HepG2 (cell line): ENCODE measurements at regions not wholly inside any gene's neighbourhood (a gene's known extent, or its start where the extent isn't known, plus 50 kb on each side); places are given as distances from the start of the nearest gene placed in this dataset.

ENCODE experiments used
- ATAC-seq: fragments of 200-7000 bp; cut with Tn5 transposase; 3 replicates; pipeline ENCODE4 v1.9.1; 2020; ENCODE audit warnings: mild to moderate bottlenecking, moderate library complexity
- BruUV-seq: library from RNA; stranded (reverse); fragments of 400-500 nt; replicated peaks from 2 replicates; lab custom pipeline; 2021; lab: Mats Ljungman, UMichigan
- CTCF ChIA-PET: fragments of 300-600 bp; formaldehyde crosslinking; extraction: SDS; loops from one replicate; lab custom pipeline; 2021; ENCODE audit warnings: low total read pairs, inconsistent platforms, low intra/inter-chr PET ratio; lab: Yijun Ruan, JAX
- POLR2A ChIA-PET: fragments of 350-600 bp; sonication (Branson Sonifier 250); formaldehyde crosslinking; loops from one replicate; lab custom pipeline; 2020; ENCODE audit warnings: antibody characterized with exemption, inconsistent platforms; lab: Yijun Ruan, JAX
- DNase-seq: peaks from one replicate; pipeline ENCODE4 v3.0.0-alpha.2; 2015; ENCODE audit warnings: low spot score
- FAIRE-seq: peaks from 3 replicates; lab custom pipeline; 2011; peaks lifted over from hg19 to GRCh38; lab: Jason Lieb, UNC
- H2AFZ ChIP-seq: one replicate; pipeline ENCODE4 v1.6.1; 2011; ENCODE audit warnings: low read length, inconsistent platforms
- H3K27ac ChIP-seq: fragments of 300-600 bp; 3 replicates; pipeline ENCODE4 v1.8.0; 2011; ENCODE audit warnings: mixed run types, mild to moderate bottlenecking, mixed read lengths, low read length, inconsistent platforms; ENCODE audit not compliant: insufficient read depth; ENCODE audit errors: extremely low read length
- H3K27me3 ChIP-seq, 2 experiments: fragments of 200-600 bp in 1 of 2; 2 replicates in 1 of 2; 3 replicates in 1 of 2; pipeline versions ENCODE4 v1.6.0 to v1.8.0; 2011; ENCODE audit warnings: low read length in 2 of 2, mild to moderate bottlenecking in 2 of 2, moderate library complexity in 2 of 2, inconsistent platforms in 1 of 2; ENCODE audit not compliant: insufficient read depth in 2 of 2, control insufficient read depth in 1 of 2
- H3K36me3 ChIP-seq, 2 experiments: fragments of 200-600 bp in 1 of 2; replicated peaks in 1 of 2; 2 replicates in 1 of 2; 3 replicates in 1 of 2; pipeline versions ENCODE4 v1.5.1 to v1.8.0; 2011; ENCODE audit warnings: low read length in 2 of 2, inconsistent platforms in 1 of 2; ENCODE audit not compliant: insufficient read depth in 2 of 2, control insufficient read depth in 1 of 2
- H3K4me1 ChIP-seq: 2 replicates; pipeline ENCODE4 v1.5.1; 2012; ENCODE audit warnings: low read length, inconsistent platforms; ENCODE audit not compliant: insufficient read depth
- H3K4me2 ChIP-seq: 2 replicates; pipeline ENCODE4 v1.6.0; 2011; ENCODE audit warnings: low read depth, low read length, inconsistent platforms
- H3K4me3 ChIP-seq, 3 experiments: fragments of 200-600 bp in 1 of 3; sonication (generic), shearing (Covaris generic) in 1 of 3; replicated peaks in 1 of 3; 2 replicates each; pipeline ENCODE4 v1.5.1; 2011 to 2016; ENCODE audit warnings: low read length in 3 of 3, inconsistent platforms in 2 of 3, low read depth in 2 of 3, mild to moderate bottlenecking in 2 of 3, control low read depth in 1 of 3, mixed read lengths in 1 of 3; ENCODE audit not compliant: insufficient read depth in 1 of 3
- H3K79me2 ChIP-seq: one replicate; pipeline ENCODE4 v1.6.1; 2011; ENCODE audit warnings: low read length, inconsistent platforms; ENCODE audit not compliant: insufficient read depth
- H3K9ac ChIP-seq: 2 replicates; pipeline ENCODE4 v1.6.0; 2011; ENCODE audit warnings: mild to moderate bottlenecking, low read depth, low read length, inconsistent platforms; ENCODE audit not compliant: insufficient read depth
- H3K9me3 ChIP-seq: 2 replicates; pipeline ENCODE4 v1.5.1; 2012; ENCODE audit warnings: mild to moderate bottlenecking, low read length
- H4K20me1 ChIP-seq: 2 replicates; pipeline ENCODE4 v1.6.0; 2011; ENCODE audit warnings: inconsistent platforms, mild to moderate bottlenecking, low read length, moderate library complexity; ENCODE audit not compliant: insufficient read depth
- CREM ChIP-seq, 2 experiments: sonication (generic) in 1 of 2; formaldehyde crosslinking in 1 of 2; IDR thresholded peaks; 2 replicates each; pipeline versions ENCODE4 v1.4.0 to v1.6.1; 2016 to 2020; ENCODE audit warnings: antibody characterized with exemption in 1 of 2, mild to moderate bottlenecking in 1 of 2, missing genetic modification reagents in 1 of 2
- ELF4 ChIP-seq: sonication (generic); formaldehyde crosslinking; IDR thresholded peaks from 2 replicates; pipeline ENCODE4 v1.5.0; 2020; ENCODE audit warnings: missing genetic modification reagents, mild to moderate bottlenecking, moderate library complexity, borderline replicate concordance
- FIP1L1 ChIP-seq: fragments of 200-400 bp; formaldehyde crosslinking; IDR thresholded peaks from 2 replicates; pipeline ENCODE4 v1.6.1; 2018; ENCODE audit warnings: low read depth, mild to moderate bottlenecking, low read length, moderate library complexity, borderline replicate concordance; ENCODE audit not compliant: insufficient read depth
- GMEB2 ChIP-seq: IDR thresholded peaks from 2 replicates; pipeline ENCODE4 v1.6.1; 2016; ENCODE audit warnings: missing biosample characterization, missing genetic modification reagents, low read depth
- HMG20B ChIP-seq: conservative IDR thresholded peaks from 2 replicates; pipeline ENCODE4 v1.6.1; 2016; ENCODE audit warnings: missing genetic modification reagents, missing compliant biosample characterization
- NBN ChIP-seq: fragments of 450-650 bp; conservative IDR thresholded peaks from 2 replicates; pipeline ENCODE4 v1.6.1; 2017
- NR2F1 ChIP-seq, 2 experiments: fragments of 450-650 bp in 1 of 2; formaldehyde crosslinking in 1 of 2; IDR thresholded peaks; 2 replicates each; pipeline versions ENCODE4 v1.5.0 to v1.6.1; 2016 to 2020; ENCODE audit warnings: mild to moderate bottlenecking in 1 of 2, missing compliant biosample characterization in 1 of 2, missing genetic modification reagents in 1 of 2, moderate library complexity in 1 of 2
- RARA ChIP-seq: IDR thresholded peaks from 2 replicates; pipeline ENCODE4 v1.6.1; 2016; ENCODE audit warnings: missing genetic modification reagents, missing compliant biosample characterization
- SP4 ChIP-seq: sonication (generic); formaldehyde crosslinking; IDR thresholded peaks from 2 replicates; pipeline ENCODE4 v1.8.1; 2023; ENCODE audit warnings: mild to moderate bottlenecking, missing genetic modification reagents
- ZBTB34 ChIP-seq: sonication (generic); formaldehyde crosslinking; IDR thresholded peaks from 2 replicates; pipeline ENCODE4 v1.8.0; 2022; ENCODE audit warnings: mild to moderate bottlenecking, missing genetic modification reagents
- ZBTB42 ChIP-seq: sonication (generic); formaldehyde crosslinking; IDR thresholded peaks from 2 replicates; pipeline ENCODE4 v1.5.0; 2020; ENCODE audit warnings: mild to moderate bottlenecking, missing genetic modification reagents
- ZNF234 ChIP-seq: sonication (generic); formaldehyde crosslinking; conservative IDR thresholded peaks from 2 replicates; pipeline ENCODE4 v1.5.1; 2020; ENCODE audit warnings: mild to moderate bottlenecking, missing genetic modification reagents
- ZNF687 ChIP-seq: sonication (generic); formaldehyde crosslinking; IDR thresholded peaks from 2 replicates; pipeline ENCODE4 v1.5.1; 2020; ENCODE audit warnings: mild to moderate bottlenecking, missing genetic modification reagents, moderate library complexity
- ZNF740 ChIP-seq: sonication (generic); formaldehyde crosslinking; IDR thresholded peaks from 2 replicates; pipeline ENCODE4 v1.4.0; 2020; ENCODE audit warnings: missing genetic modification reagents
- ZNF883 ChIP-seq: sonication (generic); formaldehyde crosslinking; IDR thresholded peaks from 2 replicates; pipeline ENCODE4 v1.5.1; 2020; ENCODE audit warnings: mild to moderate bottlenecking, missing genetic modification reagents; ENCODE audit errors: not compliant biosample characterization
- ZSCAN12 ChIP-seq: sonication (generic); formaldehyde crosslinking; IDR thresholded peaks from 2 replicates; pipeline ENCODE4 v1.9.0; 2021; ENCODE audit warnings: mild to moderate bottlenecking, missing genetic modification reagents
- WGBS: methylation state at CpG from one replicate; pipeline ENCODE4 v1.1.6; 2017; ENCODE audit warnings: low lambda C conversion rate; 5-methylcytosine and 5-hydroxymethylcytosine counted together
- in situ Hi-C: cut with HindIII; loops from 2 replicates; pipeline ENCODE4 v1.10.0; 2017; ENCODE audit warnings: low pct_unique_long_range_greater_than_20kb; ENCODE audit not compliant: extremely low pct_ligation_motif_present
- intact Hi-C: fragments of 100-400 bp; cut with micrococcal nuclease; formaldehyde crosslinking; loops from one replicate; pipeline ENCODE4 v1.10.0; 2022; ENCODE audit not compliant: unreplicated experiment

- no peak for FAIRE-seq
- H3K9ac ChIP-seq: no peak overlapping the region
- no peaks in the 10 kb centered on the region for H3K4me1 ChIP-seq
- H3K79me2 ChIP-seq: no peaks in the 10 kb centered on the region
- no peaks in the 10 kb centered on the region for H3K27me3 ChIP-seq
- CTCF ChIA-PET: no interaction called here
- 7% methylated on average over 3 of the region's 3 CpGs for WGBS
- no peak for DNase-seq
- intact Hi-C loops: no loop called here
- TF ChIP-seq ZBTB42 (CRISPR knock-in tag) (no peak), FIP1L1 (no peak), SP4 (CRISPR knock-in tag) (no peak), ZNF234 (no peak), ELF4 (CRISPR knock-in tag) (no peak), ZSCAN12 (CRISPR knock-in tag) (no peak), GMEB2 (CRISPR knock-in tag) (no peak), ZNF883 (no peak), NBN (no peak), NR2F1 (CRISPR knock-in tag; IDR thresholded peaks at IDR 0.05) (no peak), ZNF687 (CRISPR knock-in tag) (no peak), ZNF740 (CRISPR knock-in tag) (no peak), RARA (CRISPR knock-in tag) (no peak), ZBTB34 (CRISPR knock-in tag) (no peak), HMG20B (CRISPR knock-in tag) (no peak), CREM (IDR thresholded peaks at IDR 0.05) (no peak), CREM (CRISPR knock-in tag; IDR thresholded peaks at IDR 0.05) (no peak)
- no peak overlapping the region for H2AFZ ChIP-seq
- H3K4me3 ChIP-seq: no peak overlapping the region
- H3K4me2 ChIP-seq: no peak overlapping the region
- POLR2A ChIA-PET: no interaction called here
- peaks cover 67% of the 10 kb centered on the region for H3K9me3 ChIP-seq
- H3K27ac ChIP-seq: no peak overlapping the region
- ATAC-seq: no peak
- H3K36me3 ChIP-seq: no peaks in the 10 kb centered on the region
- BruUV-seq: no TSS peak
- in situ Hi-C loops: no loop called here
- H4K20me1 ChIP-seq: no peaks in the 10 kb centered on the region
Observed at GRCh38 chr12:83629931-83630330, 943.2 kb downstream of the TMTC2 start.
